HEK293T (cell line): ENCODE measurements at regions not wholly inside any gene's neighbourhood (a gene's known extent, or its start where the extent isn't known, plus 50 kb on each side); places are given as distances from the start of the nearest gene placed in this dataset.

ENCODE experiments used
- CTCF ChIA-PET: fragments of 350-600 bp; formaldehyde crosslinking; extraction: SDS; loops from one replicate; lab custom pipeline; 2021; ENCODE audit warnings: antibody characterized with exemption, inconsistent platforms; lab: Yijun Ruan, JAX
- POLR2A ChIA-PET: fragments of 350-600 bp; formaldehyde crosslinking; extraction: SDS; loops from one replicate; lab custom pipeline; 2020; ENCODE audit warnings: antibody characterized with exemption, inconsistent platforms; lab: Yijun Ruan, JAX
- DNase-seq: peaks from one replicate; pipeline ENCODE4 v3.0.0; 2012; ENCODE audit warnings: mixed read lengths; ENCODE audit errors: extremely low spot score
- ARNT ChIP-seq: fragments of 450-650 bp; IDR thresholded peaks from 2 replicates; pipeline ENCODE4 v1.6.1; 2017; ENCODE audit warnings: mild to moderate bottlenecking
- BHLHE40 ChIP-seq: fragments of 450-650 bp; IDR thresholded peaks from 2 replicates; pipeline ENCODE4 v1.6.1; 2016; ENCODE audit warnings: mild to moderate bottlenecking, moderate library complexity, borderline replicate concordance
- CTBP1 ChIP-seq: fragments of 450-650 bp; IDR thresholded peaks from 2 replicates; pipeline ENCODE4 v1.6.1; 2016; ENCODE audit warnings: borderline replicate concordance
- ELF4 ChIP-seq: fragments of 450-650 bp; IDR thresholded peaks from 2 replicates; pipeline ENCODE4 v1.6.1; 2017; ENCODE audit warnings: antibody characterized with exemption
- FOXA1 ChIP-seq: fragments of 450-650 bp; IDR thresholded peaks from 2 replicates; pipeline ENCODE4 v1.6.1; 2016; ENCODE audit warnings: mild to moderate bottlenecking
- FOXK2 ChIP-seq: fragments of 450-650 bp; IDR thresholded peaks from 2 replicates; pipeline ENCODE4 v1.6.1; 2016; ENCODE audit warnings: mild to moderate bottlenecking
- FOXM1 ChIP-seq: fragments of 450-650 bp; IDR thresholded peaks from 2 replicates; pipeline ENCODE4 v1.6.1; 2017; ENCODE audit warnings: mild to moderate bottlenecking, borderline replicate concordance
- HDGF ChIP-seq: fragments of 450-650 bp; IDR thresholded peaks from 2 replicates; pipeline ENCODE4 v1.6.1; 2017; ENCODE audit warnings: antibody characterized with exemption, borderline replicate concordance
- L3MBTL2 ChIP-seq: fragments of 450-650 bp; conservative IDR thresholded peaks from 2 replicates; pipeline ENCODE4 v1.6.1; 2016; ENCODE audit warnings: mild to moderate bottlenecking
- LEF1 ChIP-seq: fragments of 450-650 bp; IDR thresholded peaks from 2 replicates; pipeline ENCODE4 v1.6.1; 2017; ENCODE audit warnings: mild to moderate bottlenecking, borderline replicate concordance
- NFRKB ChIP-seq: fragments of 450-650 bp; IDR thresholded peaks from 2 replicates; pipeline ENCODE4 v1.6.1; 2016; ENCODE audit warnings: mild to moderate bottlenecking, moderate library complexity
- SP1 ChIP-seq: fragments of 450-650 bp; IDR thresholded peaks from 2 replicates; pipeline ENCODE4 v1.6.1; 2017
- SUZ12 ChIP-seq: fragments of 450-650 bp; IDR thresholded peaks from 2 replicates; pipeline ENCODE4 v1.6.1; 2016; ENCODE audit warnings: mild to moderate bottlenecking
- TARDBP ChIP-seq: fragments of 450-650 bp; IDR thresholded peaks from 2 replicates; pipeline ENCODE4 v1.6.1; 2016
- ZNF384 ChIP-seq: fragments of 450-650 bp; IDR thresholded peaks from 2 replicates; pipeline ENCODE4 v1.6.1; 2016
- TF ChIP-seq, protein P1 (sequence below): fragments of 450-650 bp; IDR thresholded peaks from 2 replicates; pipeline ENCODE4 v1.6.1; 2016

DNA sequence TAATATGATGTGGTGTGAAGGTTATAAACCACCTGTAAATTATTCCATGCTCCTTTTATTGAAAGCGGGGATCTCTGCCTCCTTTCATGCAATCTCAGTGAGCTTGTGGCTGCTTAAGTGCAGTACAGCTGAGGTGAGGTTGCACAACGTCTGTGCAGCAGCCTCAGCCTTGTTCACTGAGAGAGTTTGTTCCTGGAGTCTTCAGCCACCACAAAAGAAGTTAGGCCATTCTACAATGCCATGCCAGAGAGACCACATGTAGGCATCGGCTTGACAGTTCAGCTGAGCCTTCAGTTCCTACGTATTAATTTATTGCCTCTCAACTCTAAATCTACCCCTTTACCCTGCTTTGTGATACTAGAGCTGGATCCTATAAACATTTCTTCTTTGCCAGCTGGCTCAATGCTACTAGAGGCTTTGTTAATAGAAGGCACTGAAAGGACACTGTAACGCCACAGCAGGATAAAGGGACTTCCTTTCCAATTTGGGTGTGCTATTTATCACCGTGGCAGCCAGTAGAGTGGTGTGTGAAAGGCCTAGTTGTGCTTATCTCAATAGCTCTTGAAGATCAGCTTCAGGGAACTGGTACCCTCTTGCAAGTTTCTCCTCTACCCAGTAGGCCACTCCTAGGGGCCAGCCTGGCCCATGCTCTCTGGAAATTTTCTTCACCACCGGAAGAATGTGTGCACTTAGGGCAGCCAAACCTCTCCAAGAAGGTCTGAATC lies 337.7 kb downstream of the IPO8 start:
- no peak for DNase-seq
- CTCF ChIA-PET, result no interaction called here
- POLR2A ChIA-PET, result no interaction called here
- TF ChIP-seq HDGF, result no peak
- TF ChIP-seq FOXK2, result no peak
- no peak for TF ChIP-seq ARNT
- TF ChIP-seq, protein P1, sequence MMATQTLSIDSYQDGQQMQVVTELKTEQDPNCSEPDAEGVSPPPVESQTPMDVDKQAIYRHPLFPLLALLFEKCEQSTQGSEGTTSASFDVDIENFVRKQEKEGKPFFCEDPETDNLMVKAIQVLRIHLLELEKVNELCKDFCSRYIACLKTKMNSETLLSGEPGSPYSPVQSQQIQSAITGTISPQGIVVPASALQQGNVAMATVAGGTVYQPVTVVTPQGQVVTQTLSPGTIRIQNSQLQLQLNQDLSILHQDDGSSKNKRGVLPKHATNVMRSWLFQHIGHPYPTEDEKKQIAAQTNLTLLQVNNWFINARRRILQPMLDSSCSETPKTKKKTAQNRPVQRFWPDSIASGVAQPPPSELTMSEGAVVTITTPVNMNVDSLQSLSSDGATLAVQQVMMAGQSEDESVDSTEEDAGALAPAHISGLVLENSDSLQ, result no peak
- TF ChIP-seq TARDBP, result no peak
- TF ChIP-seq CTBP1, result no peak
- no peak for TF ChIP-seq ZNF384
- no peak for TF ChIP-seq SP1
- no peak for TF ChIP-seq FOXM1
- no peak for TF ChIP-seq L3MBTL2
- TF ChIP-seq NFRKB, result no peak
- no peak for TF ChIP-seq SUZ12
- no peak for TF ChIP-seq BHLHE40
- no peak for TF ChIP-seq LEF1

DNA sequence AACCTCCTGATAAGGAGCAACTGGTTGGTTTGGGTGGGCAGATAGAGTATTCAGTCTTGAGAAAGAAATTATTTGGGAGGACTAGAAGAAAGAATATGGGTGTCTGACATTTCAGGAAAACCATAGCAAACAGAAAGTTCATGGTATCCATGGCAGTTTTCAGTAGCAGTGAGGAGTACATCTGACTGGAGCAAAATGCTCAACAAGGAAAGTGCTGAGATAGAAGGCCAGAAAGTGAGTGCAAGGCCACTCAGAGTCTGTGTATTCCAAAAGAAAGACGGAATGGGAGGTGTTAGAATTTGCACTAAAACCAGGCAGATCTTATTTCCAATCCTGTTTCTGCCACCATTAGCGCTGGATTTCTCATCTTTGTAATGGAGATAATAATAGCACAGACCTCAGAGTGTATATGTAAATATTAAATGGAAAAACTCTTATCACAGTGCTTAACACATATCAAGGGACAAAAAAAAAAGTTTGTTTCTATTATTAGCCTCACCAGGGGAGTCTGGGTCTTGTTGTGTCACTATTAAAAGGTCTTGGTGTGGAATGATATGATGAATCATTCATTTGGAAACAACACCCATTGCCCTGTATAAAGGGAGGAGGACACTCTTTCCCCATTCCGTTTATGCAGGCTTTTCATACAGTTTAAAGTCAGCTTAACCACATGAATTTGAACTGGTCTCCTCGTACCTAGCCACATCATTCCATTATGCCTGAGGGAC lies 349.8 kb downstream of the IPO8 start:
- ChIA-PET POLR2A (no interaction called here), CTCF (no interaction called here)
- DNase-seq, result no peak
- no peak for TF ChIP-seq ZNF384
- TF ChIP-seq FOXK2, result no peak
- no peak for TF ChIP-seq SP1
- TF ChIP-seq FOXA1, result no peak
- TF ChIP-seq LEF1, result no peak

DNA sequence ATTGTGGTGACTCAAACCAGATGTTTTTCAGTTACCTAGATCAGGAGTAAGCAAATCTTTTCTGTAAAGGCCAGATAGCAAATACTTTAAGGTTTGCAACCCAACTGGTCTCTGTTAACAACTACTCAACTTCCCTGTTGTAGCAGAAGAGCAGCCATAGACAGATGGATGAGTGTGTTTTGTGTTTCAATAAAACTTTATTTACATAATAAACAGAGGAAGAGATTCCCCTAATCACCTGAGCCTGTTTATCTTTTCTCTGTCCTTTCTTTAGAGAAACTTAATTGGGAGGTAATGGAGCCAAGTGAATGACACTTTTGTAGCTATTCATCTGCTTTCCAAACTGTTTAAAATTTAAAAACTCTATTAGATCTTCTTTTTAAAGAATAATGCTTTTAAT lies 365.1 kb downstream of the IPO8 start:
- no peak for DNase-seq
- ChIA-PET POLR2A (no interaction called here), CTCF (no interaction called here)
- TF ChIP-seq L3MBTL2 (no peak), SP1 (no peak), FOXA1 (no peak), HDGF (no peak), ZNF384 (no peak), ARNT (no peak), LEF1 (no peak), TARDBP (no peak), FOXK2 (no peak), FOXM1 (no peak), CTBP1 (no peak), ELF4 (no peak), NFRKB (no peak), SUZ12 (no peak)
- TF ChIP-seq, protein P1, result no peak

DNA sequence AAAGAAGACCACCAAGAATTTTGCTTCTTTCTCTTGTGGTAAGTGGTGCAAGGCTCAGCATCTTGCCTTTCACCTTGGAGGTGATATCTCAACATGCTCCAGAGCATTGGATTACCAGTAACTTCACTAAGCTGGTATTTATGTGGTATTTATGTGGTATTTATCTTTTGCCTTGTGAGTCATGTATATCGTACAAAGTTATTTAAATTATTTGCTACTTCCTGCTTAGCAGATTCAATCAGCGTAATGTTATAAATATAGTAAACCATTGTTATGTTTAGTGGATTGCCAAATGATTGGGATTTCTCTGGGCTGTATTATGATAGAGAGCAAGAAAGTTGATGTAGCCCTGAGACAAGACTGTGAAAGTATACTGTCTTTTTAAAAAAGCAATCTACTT lies 366.4 kb downstream of the IPO8 start:
- CTCF ChIA-PET, result no interaction called here
- POLR2A ChIA-PET, result no interaction called here
- DNase-seq, result no peak
- TF ChIP-seq NFRKB, result no peak
- TF ChIP-seq TARDBP, result no peak
- no peak for TF ChIP-seq FOXK2
- no peak for TF ChIP-seq ZNF384
- no peak for TF ChIP-seq HDGF
- no peak for TF ChIP-seq SUZ12
- TF ChIP-seq, protein P1, result no peak
- TF ChIP-seq ARNT, result no peak
- no peak for TF ChIP-seq BHLHE40
- no peak for TF ChIP-seq LEF1
- TF ChIP-seq FOXA1, result no peak

DNA sequence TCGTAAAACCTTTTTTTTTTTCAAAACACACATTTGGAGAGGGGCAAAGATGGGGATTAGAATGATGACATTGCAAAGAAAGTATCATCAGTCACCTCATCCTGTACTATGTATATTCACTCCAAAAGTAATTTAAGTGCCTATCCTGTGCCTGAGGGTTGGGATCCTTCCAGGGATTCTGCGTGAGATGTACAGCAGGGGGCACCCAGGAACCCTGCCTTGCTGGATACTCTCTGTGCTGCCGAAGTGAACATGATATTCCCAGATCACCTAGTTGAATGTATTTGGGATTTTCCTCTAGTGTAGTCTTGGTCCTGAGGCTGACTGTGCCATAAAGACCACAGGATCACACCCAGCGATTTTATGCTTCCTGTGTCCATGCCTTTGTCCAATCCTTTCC lies 372.7 kb downstream of the IPO8 start:
- no peak for DNase-seq
- TF ChIP-seq HDGF, result no peak
- POLR2A ChIA-PET, result no interaction called here
- CTCF ChIA-PET, result no interaction called here

DNA sequence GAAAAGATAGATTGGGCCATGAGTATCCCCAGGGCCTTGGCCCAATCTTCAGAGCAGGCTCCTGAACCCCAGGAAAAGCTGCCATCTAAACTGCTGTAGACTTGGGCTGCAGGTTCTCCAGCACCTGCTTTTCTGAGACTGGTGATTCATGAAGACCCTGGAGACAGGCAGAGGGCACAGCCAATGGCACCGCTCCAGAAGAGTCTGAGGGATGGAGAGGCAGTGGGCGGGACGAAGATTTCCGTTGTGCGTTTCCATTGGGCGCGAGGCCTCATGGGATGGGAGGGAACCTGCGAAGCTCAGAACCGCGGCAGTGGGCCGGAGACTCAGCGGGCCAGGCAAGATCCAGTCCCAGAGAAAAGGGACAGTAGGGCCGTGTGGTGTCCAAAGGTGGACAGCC lies 375.1 kb downstream of the IPO8 start:
- DNase-seq, result no peak
- TF ChIP-seq BHLHE40, result no peak
- TF ChIP-seq ZNF384, result no peak
- no peak for TF ChIP-seq FOXK2
- TF ChIP-seq FOXM1, result no peak
- TF ChIP-seq HDGF, result no peak
- POLR2A ChIA-PET, result no interaction called here
- CTCF ChIA-PET, result no interaction called here
